ENCODE measurements at regions not wholly inside any gene's neighbourhood (a gene's known extent, or its start where the extent isn't known, plus 50 kb on each side); places are given as distances from the start of the nearest gene placed in this dataset.

DNA sequence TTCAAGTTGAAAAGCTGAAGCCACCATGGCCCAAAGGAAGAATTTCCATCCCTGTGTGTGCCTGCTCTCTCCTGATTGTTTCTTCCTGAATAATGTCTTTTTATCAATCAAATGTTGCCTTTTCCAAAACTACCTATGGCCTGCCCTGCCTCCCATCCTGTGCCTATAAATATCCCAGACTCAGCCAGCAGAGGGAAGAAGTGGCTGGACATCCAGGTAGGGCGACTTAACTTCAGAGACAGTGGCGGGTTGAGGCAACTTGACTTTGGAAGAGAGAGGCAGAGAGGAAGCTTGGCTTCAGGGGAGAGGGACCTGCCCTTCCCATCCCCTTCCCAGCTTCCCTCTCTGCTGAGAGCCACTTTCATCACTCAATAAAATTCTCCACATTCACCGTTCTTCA is 133.0 kb downstream of the LCA5 start:
- DNase-seq, result no peak
- H3K9me3 ChIP-seq (ENCODE audit: control insufficient read depth in 1 of 2, insufficient read depth in 1 of 2, low read length in 2 of 2), result peaks cover 0 to 4% of the 10 kb centered on the region in 2 experiments
- no peaks in the 10 kb centered on the region for H3K36me3 ChIP-seq (ENCODE audit: insufficient read depth, low read length)
- Mint-ChIP-seq H3K4me1 (ENCODE audit: low read depth) (no peaks in the 10 kb centered on the region), H3K4me3 (no peak overlapping the region), H3K36me3 (ENCODE audit: low read depth) (no peaks in the 10 kb centered on the region), H3K27me3 (no peaks in the 10 kb centered on the region), H3K9me3 (no peaks in the 10 kb centered on the region), H3K27ac (no peak overlapping the region)
- ChIA-PET CTCF (no interaction called here), POLR2A (no interaction called here)
- intact Hi-C loops (cut with DNase I, micrococcal nuclease), result no loop called here
- H3K27ac ChIP-seq (ENCODE audit: low read depth in 1 of 2, low read length in 2 of 2), result no peak overlapping the region
- no peak for TF ChIP-seq CTCF (IDR thresholded peaks at IDR 0.05)
- ATAC-seq (ENCODE audit: poor library complexity), result no peak
- no peaks in the 10 kb centered on the region for H3K27me3 ChIP-seq (ENCODE audit: control insufficient read depth in 1 of 2, insufficient read depth in 2 of 2, low read length in 2 of 2)
- no peaks in the 10 kb centered on the region for H3K4me1 ChIP-seq (ENCODE audit: insufficient read depth, low read length)
- no peak overlapping the region for H3K4me3 ChIP-seq (ENCODE audit: low read length)

DNA sequence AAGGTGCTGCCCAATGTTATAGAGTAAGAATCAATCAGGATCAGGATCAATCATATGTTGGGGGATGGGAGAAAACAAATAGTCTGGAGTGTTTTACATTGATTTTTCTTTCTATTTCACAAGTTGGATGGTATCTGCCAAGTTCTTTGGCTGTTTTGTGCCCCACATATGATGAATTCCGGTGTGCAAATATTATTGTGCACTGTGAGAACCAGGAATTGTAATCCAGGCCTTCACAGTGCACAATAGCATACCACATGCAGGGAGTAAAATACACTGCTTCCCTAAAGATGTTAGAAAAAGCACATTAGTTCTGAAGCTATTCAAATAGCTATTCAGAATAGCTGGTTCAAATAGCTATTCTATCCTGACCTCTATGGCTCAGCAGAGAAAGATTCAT is 133.7 kb downstream of the LCA5 start:
- H3K4me1 Mint-ChIP-seq (ENCODE audit: low read depth), result no peaks in the 10 kb centered on the region
- ChIA-PET POLR2A (no interaction called here), CTCF (no interaction called here)
- DNase-seq, result no peak
- no peaks in the 10 kb centered on the region for H3K27me3 ChIP-seq (ENCODE audit: control insufficient read depth in 1 of 2, insufficient read depth in 2 of 2, low read length in 2 of 2)
- ATAC-seq (ENCODE audit: poor library complexity), result no peak
- H3K4me3 Mint-ChIP-seq, result no peak overlapping the region
- H3K9me3 Mint-ChIP-seq, result no peaks in the 10 kb centered on the region
- no peaks in the 10 kb centered on the region for H3K36me3 Mint-ChIP-seq (ENCODE audit: low read depth)
- no peak for TF ChIP-seq CTCF (IDR thresholded peaks at IDR 0.05)
- H3K4me3 ChIP-seq (ENCODE audit: low read length), result no peak overlapping the region
- intact Hi-C loops (cut with DNase I, micrococcal nuclease), result no loop called here
- H3K27ac Mint-ChIP-seq, result no peak overlapping the region
- peaks cover 0 to 4% of the 10 kb centered on the region in 2 experiments for H3K9me3 ChIP-seq (ENCODE audit: control insufficient read depth in 1 of 2, insufficient read depth in 1 of 2, low read length in 2 of 2)
- no peaks in the 10 kb centered on the region for H3K36me3 ChIP-seq (ENCODE audit: insufficient read depth, low read length)
- H3K27ac ChIP-seq (ENCODE audit: low read depth in 1 of 2, low read length in 2 of 2), result no peak overlapping the region
- no peaks in the 10 kb centered on the region for H3K27me3 Mint-ChIP-seq
- no peaks in the 10 kb centered on the region for H3K4me1 ChIP-seq (ENCODE audit: insufficient read depth, low read length)

DNA sequence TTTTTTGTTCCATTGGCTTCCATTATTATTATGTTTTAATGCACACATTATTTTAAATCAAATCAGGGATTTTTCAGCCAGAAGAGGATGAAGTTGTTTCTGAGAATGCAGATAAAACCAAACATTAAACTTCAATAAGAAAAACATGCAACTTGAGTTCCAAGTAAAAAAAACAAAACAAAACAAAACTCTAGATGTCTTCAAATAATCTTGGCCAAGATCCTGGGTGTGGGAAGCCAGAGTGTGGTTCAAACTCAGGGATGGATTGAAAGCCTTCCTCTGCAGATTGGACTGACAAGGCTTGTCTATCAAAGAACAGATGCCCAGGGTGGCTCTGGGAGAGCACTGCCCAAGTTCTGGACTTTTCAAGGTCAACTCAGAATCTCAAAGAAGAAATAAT is 134.1 kb downstream of the LCA5 start:
- Histone ChIP-seq H3K36me3 (ENCODE audit: insufficient read depth, low read length) (no peaks in the 10 kb centered on the region), H3K4me3 (ENCODE audit: low read length) (no peak overlapping the region), H3K9me3 (ENCODE audit: control insufficient read depth in 1 of 2, insufficient read depth in 1 of 2, low read length in 2 of 2) (peaks cover 0 to 4% of the 10 kb centered on the region in 2 experiments), H3K27ac (ENCODE audit: low read depth in 1 of 2, low read length in 2 of 2) (no peak overlapping the region), H3K27me3 (ENCODE audit: control insufficient read depth in 1 of 2, insufficient read depth in 2 of 2, low read length in 2 of 2) (no peaks in the 10 kb centered on the region), H3K4me1 (ENCODE audit: insufficient read depth, low read length) (no peaks in the 10 kb centered on the region)
- CTCF ChIA-PET, result no interaction called here
- Mint-ChIP-seq H3K36me3 (ENCODE audit: low read depth) (no peaks in the 10 kb centered on the region), H3K4me1 (ENCODE audit: low read depth) (no peaks in the 10 kb centered on the region), H3K27me3 (no peaks in the 10 kb centered on the region), H3K27ac (no peak overlapping the region), H3K4me3 (no peak overlapping the region), H3K9me3 (no peaks in the 10 kb centered on the region)
- intact Hi-C loops (cut with DNase I, micrococcal nuclease), result no loop called here
- POLR2A ChIA-PET, result no interaction called here
- ATAC-seq (ENCODE audit: poor library complexity) (no peak), DNase-seq (no peak)
- TF ChIP-seq CTCF (IDR thresholded peaks at IDR 0.05), result no peak
